ENCODE measurements at regions not wholly inside any gene's neighbourhood (a gene's known extent, or its start where the extent isn't known, plus 50 kb on each side); places are given as distances from the start of the nearest gene placed in this dataset.

DNA sequence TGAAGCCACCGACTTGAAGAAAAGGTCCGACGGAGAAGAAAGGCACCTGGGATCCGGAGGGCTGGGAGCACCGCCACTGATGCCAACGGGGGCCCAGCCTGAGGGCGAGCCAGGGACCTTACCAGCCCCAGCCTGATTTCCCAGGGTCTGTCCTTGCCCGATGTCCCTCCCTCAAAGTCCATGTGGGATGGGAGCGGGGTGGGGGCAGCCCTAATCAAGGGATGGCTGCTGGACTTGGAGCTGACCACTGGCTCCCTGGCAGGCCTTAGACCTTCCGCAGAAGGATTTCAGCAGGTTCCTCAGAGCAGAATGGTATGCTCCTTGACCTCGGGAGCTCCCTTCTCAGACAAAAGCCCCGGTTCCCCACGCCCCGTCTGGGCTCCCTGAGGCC is 99.6 kb downstream of the ZFP36L2 start:
- Histone ChIP-seq H3K4me3 (no peak overlapping the region), H3K4me1 (ENCODE audit: low read depth) (peaks cover 23% of the 10 kb centered on the region), H3K36me3 (ENCODE audit: low read depth) (no peaks in the 10 kb centered on the region), H3K9me3 (no peaks in the 10 kb centered on the region)
- ATAC-seq (no peak), DNase-seq (no peak)
- intact Hi-C loops (cut with DNase I, micrococcal nuclease) = no loop called here
- TF ChIP-seq, protein P1, sequence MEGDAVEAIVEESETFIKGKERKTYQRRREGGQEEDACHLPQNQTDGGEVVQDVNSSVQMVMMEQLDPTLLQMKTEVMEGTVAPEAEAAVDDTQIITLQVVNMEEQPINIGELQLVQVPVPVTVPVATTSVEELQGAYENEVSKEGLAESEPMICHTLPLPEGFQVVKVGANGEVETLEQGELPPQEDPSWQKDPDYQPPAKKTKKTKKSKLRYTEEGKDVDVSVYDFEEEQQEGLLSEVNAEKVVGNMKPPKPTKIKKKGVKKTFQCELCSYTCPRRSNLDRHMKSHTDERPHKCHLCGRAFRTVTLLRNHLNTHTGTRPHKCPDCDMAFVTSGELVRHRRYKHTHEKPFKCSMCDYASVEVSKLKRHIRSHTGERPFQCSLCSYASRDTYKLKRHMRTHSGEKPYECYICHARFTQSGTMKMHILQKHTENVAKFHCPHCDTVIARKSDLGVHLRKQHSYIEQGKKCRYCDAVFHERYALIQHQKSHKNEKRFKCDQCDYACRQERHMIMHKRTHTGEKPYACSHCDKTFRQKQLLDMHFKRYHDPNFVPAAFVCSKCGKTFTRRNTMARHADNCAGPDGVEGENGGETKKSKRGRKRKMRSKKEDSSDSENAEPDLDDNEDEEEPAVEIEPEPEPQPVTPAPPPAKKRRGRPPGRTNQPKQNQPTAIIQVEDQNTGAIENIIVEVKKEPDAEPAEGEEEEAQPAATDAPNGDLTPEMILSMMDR (IDR thresholded peaks at IDR 0.05) = no peak

DNA sequence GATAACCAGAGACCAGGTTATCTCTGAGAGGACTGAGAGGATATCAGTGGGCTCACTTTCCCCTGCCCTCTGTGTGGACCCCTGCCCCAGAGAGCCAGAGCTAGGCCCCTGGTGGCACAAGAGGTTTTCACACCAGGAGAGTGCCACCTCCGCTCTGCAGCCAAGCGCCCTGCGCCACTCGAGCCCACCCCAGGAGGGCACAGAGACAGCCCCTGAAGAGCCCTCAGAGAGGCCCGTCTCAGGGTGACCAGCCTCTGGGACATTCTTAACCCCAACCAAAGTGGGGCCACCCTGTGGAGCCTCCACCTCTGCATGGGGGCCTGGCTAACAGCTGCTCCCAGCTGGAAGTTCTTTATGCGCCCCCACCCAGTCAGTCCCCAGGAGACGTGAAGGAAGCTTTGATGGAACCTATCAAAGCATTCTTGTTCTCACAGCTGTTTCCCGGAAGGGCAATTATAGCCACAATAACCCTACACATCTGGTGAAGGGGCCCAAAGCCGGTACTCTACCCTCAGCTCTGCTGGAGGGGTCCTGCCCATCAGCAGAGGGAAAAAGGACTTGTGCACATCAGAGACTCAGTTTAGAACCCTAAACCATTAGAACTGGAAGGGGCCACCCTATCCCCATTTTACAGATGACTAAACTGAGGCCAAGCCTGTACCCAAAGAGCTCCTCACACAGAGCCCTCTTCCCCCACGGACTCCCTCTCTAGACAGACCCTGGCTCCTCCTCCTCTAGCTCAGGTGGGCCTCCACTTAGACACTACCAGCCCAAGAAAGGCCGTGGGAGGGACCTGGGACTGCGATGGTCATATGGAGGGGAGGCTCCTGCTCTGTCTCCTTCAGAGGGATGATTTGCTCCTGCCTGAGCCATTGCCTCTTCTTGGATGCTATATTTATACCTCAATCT is 101.1 kb downstream of the ZFP36L2 start:
- Histone ChIP-seq H3K4me1 (ENCODE audit: low read depth) (peaks cover 10% of the 10 kb centered on the region), H3K4me3 (no peak overlapping the region), H3K36me3 (ENCODE audit: low read depth) (no peaks in the 10 kb centered on the region), H3K9me3 (no peaks in the 10 kb centered on the region)
- intact Hi-C loops (cut with DNase I, micrococcal nuclease) = no loop called here
- TF ChIP-seq, protein P1 (IDR thresholded peaks at IDR 0.05) = no peak
- ATAC-seq = no peak
- peak in 1 of 3 donors; percentile 13 for DNase-seq

DNA sequence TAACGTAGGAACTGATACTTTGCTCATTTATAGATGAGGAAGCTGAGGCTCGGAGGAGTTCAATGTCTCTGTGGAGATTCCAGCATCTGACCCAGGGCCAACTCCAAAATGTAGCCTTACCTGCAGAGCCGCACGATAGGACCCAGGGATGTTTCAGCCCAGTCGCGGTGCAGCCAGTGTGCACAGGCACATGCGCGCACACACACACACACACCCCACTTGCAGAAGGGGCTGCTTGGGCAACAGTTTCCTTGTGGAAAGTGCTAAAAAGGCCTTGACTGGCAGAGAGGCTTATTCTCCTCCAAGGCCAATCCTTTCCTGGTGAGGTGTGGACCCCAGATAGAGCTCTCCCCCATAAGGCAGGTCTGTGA is 101.7 kb downstream of the ZFP36L2 start:
- Histone ChIP-seq H3K4me1 (ENCODE audit: low read depth) (peaks cover 8% of the 10 kb centered on the region), H3K4me3 (no peak overlapping the region), H3K9me3 (no peaks in the 10 kb centered on the region), H3K36me3 (ENCODE audit: low read depth) (no peaks in the 10 kb centered on the region)
- ATAC-seq (no peak), DNase-seq (peak in 1 of 3 donors; percentile 14)
- TF ChIP-seq, protein P1 (IDR thresholded peaks at IDR 0.05) = no peak
- intact Hi-C loops (cut with DNase I, micrococcal nuclease) = no loop called here

DNA sequence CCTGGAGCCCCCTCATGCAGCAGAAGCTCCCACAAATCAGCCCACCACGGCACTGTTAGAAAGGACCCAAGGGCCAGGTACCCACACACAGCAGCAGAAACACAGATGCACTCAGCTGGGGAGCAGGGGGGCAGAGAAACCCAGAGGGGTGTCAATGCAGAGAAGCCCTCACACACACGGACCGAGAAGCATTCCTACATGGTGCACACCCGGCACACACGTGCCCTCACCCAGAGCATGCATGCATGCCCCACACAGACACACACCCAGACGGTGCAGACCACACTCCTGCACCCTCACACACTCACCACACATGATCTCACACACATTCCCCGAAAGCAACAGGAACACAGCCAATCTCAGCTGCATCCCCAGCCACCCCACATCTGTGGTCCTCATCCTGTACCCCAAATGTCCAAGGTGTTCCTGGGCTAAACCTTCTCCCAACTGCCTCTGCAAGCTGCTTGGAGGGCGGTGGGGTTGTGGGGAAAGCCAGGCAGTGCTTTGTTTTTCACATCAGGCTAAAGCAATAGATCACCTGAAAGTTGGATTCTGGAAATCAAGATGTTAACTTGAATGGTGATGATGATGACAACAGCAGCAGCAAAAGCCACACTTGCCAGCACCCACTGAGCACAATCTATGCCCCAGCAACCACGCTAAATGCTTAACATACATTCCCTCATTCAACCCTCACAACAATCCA is 102.3 kb downstream of the ZFP36L2 start:
- peak in 1 of 3 donors; percentile 12 for DNase-seq
- H3K9me3 ChIP-seq = peaks cover 3% of the 10 kb centered on the region
- intact Hi-C loops (cut with DNase I, micrococcal nuclease) = no loop called here

DNA sequence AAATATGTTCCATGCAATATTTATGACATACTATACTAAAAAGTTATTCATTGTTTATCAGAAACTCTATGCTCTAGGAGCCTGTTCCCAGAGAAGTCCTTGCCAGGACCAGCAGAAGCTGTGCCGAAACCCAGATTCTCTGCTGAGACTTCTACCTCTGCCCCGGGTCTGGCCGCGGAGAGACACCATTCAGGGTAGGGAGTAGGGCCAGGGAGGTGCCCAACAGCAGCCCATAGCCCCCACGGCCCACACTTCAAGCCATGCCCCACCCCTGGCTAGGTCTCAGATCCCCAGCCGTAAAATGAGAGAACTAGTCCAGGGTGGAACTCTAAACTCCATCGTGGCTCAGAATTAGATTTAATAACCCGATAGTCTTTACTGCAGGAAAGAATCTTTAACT is 102.9 kb downstream of the ZFP36L2 start:
- TF ChIP-seq, protein P1 (IDR thresholded peaks at IDR 0.05) = no peak
- no peak overlapping the region for H3K4me3 ChIP-seq
- H3K4me1 ChIP-seq (ENCODE audit: low read depth) = peaks cover 6% of the 10 kb centered on the region
- no peaks in the 10 kb centered on the region for H3K36me3 ChIP-seq (ENCODE audit: low read depth)
- ATAC-seq (no peak), DNase-seq (peak in 1 of 3 donors; percentile 16)
- intact Hi-C loops (cut with DNase I, micrococcal nuclease) = no loop called here
- H3K9me3 ChIP-seq = peaks cover 4% of the 10 kb centered on the region

More for the DNA sequence above, 102.3 kb downstream of the ZFP36L2 start:
- ATAC-seq = no peak
- TF ChIP-seq, protein P1 (IDR thresholded peaks at IDR 0.05) = no peak
- Histone ChIP-seq H3K36me3 (ENCODE audit: low read depth) (no peaks in the 10 kb centered on the region), H3K4me3 (no peak overlapping the region), H3K4me1 (ENCODE audit: low read depth) (peaks cover 6% of the 10 kb centered on the region)
